HL-60 (cell line): ENCODE measurements at regions not wholly inside any gene's neighbourhood (a gene's known extent, or its start where the extent isn't known, plus 50 kb on each side); places are given as distances from the start of the nearest gene placed in this dataset.

Experiments used
- DNase-seq, 2 experiments: peaks; one replicate each; pipeline ENCODE4 v3.0.0-alpha.2; 2010 to 2020; ENCODE audit warnings: low read depth in 1 of 2, low spot score in 1 of 2
- H3K27ac ChIP-seq: fragments of 250-450 bp; sonication (Bioruptor Pico); replicated peaks from 2 replicates; pipeline ENCODE4 v1.5.1; 2020; ENCODE audit warnings: mild to moderate bottlenecking, moderate library complexity
- H3K27me3 ChIP-seq: fragments of 250-450 bp; sonication (Bioruptor Pico); 2 replicates; pipeline ENCODE4 v1.5.1; 2021; ENCODE audit warnings: mild to moderate bottlenecking, moderate library complexity; ENCODE audit not compliant: insufficient read depth, poor library complexity, severe bottlenecking
- H3K4me3 ChIP-seq: replicated peaks from 2 replicates; pipeline ENCODE4 v1.5.1; 2011; ENCODE audit warnings: mild to moderate bottlenecking, control low read depth, low read length; ENCODE audit not compliant: insufficient read depth
- GABPA ChIP-seq: IDR thresholded peaks from 2 replicates; pipeline ENCODE4 v1.6.1; 2012; ENCODE audit warnings: low read depth
- POLR2AphosphoS5 ChIP-seq: IDR thresholded peaks from 2 replicates; pipeline ENCODE4 v1.6.1; 2012; ENCODE audit warnings: low read depth
- REST ChIP-seq: IDR thresholded peaks from 2 replicates; pipeline ENCODE4 v1.6.1; 2012; ENCODE audit warnings: low read depth; ENCODE audit not compliant: insufficient replicate concordance
- SPI1 ChIP-seq: IDR thresholded peaks from 2 replicates; pipeline ENCODE4 v1.6.1; 2012; ENCODE audit warnings: low read depth, mild to moderate bottlenecking, borderline replicate concordance
- TF ChIP-seq, protein P1 (sequence below): IDR thresholded peaks from one replicate; pipeline ENCODE4 v1.5.1; 2011; ENCODE audit warnings: low read length, control low read depth, inconsistent platforms; ENCODE audit not compliant: insufficient read depth

DNA sequence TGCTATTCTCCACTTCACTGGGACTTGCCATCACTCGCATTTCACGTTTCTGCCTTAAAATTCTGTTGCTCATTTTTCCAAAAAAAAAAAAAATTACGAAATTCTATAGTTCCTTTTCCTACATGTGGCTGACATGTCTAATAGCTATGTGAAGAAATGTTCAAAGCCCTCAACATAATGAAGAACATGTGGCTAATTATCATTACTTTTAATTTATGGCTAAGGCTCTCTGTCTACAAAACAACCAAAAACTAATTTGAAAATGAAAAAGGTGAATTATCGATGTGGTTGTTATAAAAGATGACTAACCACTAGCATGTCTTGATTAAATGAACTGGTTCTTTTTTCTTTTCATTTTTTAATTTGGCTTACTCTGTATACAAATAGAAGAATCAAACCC is 940.0 kb downstream of the EFNB2 start:
- Histone ChIP-seq H3K27me3 (no peaks in the 10 kb centered on the region), H3K4me3 (no peak overlapping the region), H3K27ac (no peak overlapping the region)
- no peak for TF ChIP-seq GABPA
- no peak for TF ChIP-seq REST
- no peak for TF ChIP-seq POLR2AphosphoS5
- TF ChIP-seq, protein P1, sequence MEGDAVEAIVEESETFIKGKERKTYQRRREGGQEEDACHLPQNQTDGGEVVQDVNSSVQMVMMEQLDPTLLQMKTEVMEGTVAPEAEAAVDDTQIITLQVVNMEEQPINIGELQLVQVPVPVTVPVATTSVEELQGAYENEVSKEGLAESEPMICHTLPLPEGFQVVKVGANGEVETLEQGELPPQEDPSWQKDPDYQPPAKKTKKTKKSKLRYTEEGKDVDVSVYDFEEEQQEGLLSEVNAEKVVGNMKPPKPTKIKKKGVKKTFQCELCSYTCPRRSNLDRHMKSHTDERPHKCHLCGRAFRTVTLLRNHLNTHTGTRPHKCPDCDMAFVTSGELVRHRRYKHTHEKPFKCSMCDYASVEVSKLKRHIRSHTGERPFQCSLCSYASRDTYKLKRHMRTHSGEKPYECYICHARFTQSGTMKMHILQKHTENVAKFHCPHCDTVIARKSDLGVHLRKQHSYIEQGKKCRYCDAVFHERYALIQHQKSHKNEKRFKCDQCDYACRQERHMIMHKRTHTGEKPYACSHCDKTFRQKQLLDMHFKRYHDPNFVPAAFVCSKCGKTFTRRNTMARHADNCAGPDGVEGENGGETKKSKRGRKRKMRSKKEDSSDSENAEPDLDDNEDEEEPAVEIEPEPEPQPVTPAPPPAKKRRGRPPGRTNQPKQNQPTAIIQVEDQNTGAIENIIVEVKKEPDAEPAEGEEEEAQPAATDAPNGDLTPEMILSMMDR: no peak
- no peak for TF ChIP-seq SPI1
- no peak for DNase-seq

GRCh38 chr13:105591277-105591676 is 944.2 kb downstream of the EFNB2 start:
- Histone ChIP-seq H3K27me3 (no peaks in the 10 kb centered on the region), H3K27ac (no peak overlapping the region), H3K4me3 (no peak overlapping the region)
- no peak for DNase-seq
- TF ChIP-seq POLR2AphosphoS5 (no peak), GABPA (no peak)
- TF ChIP-seq, protein P1: no peak

DNA sequence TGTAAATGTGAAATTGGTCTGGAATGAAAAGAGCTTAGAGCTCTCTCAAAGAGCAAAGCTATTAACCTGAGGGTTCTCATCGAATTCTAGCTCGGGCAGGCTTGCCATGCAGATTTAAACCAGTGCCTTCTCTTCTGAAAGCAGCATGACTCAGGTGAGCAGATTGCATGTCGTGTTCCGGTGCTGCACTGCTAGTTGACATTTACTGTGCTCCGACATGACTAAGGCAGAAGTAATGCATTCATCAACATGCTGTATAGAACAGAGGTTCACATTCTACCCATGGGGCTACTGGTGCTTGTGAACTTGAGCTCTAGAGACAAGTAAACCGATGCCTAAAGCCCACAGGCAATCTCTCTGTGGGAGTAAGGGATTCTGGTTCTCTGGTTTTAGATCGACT is 947.7 kb downstream of the EFNB2 start:
- H3K4me3 ChIP-seq: no peak overlapping the region
- no peak overlapping the region for H3K27ac ChIP-seq
- TF ChIP-seq, protein P1: no peak
- TF ChIP-seq POLR2AphosphoS5: no peak
- no peak for TF ChIP-seq GABPA
- no peak for TF ChIP-seq REST
- no peak for TF ChIP-seq SPI1
- H3K27me3 ChIP-seq: no peaks in the 10 kb centered on the region
- no peak for DNase-seq
